ENCODE measurements at regions not wholly inside any gene's neighbourhood (a gene's known extent, or its start where the extent isn't known, plus 50 kb on each side); places are given as distances from the start of the nearest gene placed in this dataset.

DNA sequence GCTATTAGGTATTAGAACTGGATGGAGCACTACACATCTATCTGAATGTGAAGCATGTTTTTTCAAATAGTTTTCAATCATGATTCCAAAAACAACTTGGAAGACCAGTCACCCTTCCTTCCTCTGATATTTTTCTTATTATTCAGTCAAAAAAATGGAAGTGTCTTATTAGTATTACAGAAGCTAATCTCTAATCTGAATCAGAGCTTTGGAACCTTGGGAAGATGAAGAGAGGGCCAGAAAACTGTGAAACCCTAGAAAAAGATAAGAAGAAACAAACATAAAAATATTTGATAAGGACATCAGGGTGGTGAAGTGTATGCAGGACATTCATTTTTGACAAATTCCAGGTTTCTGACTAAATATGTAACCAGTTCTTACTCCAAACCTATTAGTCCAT is 166.3 kb upstream of the PRSS16 start (continued):
- TF ChIP-seq, protein P1, sequence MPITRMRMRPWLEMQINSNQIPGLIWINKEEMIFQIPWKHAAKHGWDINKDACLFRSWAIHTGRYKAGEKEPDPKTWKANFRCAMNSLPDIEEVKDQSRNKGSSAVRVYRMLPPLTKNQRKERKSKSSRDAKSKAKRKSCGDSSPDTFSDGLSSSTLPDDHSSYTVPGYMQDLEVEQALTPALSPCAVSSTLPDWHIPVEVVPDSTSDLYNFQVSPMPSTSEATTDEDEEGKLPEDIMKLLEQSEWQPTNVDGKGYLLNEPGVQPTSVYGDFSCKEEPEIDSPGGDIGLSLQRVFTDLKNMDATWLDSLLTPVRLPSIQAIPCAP (CRISPR knock-in tag; IDR thresholded peaks at IDR 0.05) = no peak
- TF ChIP-seq, protein P2, sequence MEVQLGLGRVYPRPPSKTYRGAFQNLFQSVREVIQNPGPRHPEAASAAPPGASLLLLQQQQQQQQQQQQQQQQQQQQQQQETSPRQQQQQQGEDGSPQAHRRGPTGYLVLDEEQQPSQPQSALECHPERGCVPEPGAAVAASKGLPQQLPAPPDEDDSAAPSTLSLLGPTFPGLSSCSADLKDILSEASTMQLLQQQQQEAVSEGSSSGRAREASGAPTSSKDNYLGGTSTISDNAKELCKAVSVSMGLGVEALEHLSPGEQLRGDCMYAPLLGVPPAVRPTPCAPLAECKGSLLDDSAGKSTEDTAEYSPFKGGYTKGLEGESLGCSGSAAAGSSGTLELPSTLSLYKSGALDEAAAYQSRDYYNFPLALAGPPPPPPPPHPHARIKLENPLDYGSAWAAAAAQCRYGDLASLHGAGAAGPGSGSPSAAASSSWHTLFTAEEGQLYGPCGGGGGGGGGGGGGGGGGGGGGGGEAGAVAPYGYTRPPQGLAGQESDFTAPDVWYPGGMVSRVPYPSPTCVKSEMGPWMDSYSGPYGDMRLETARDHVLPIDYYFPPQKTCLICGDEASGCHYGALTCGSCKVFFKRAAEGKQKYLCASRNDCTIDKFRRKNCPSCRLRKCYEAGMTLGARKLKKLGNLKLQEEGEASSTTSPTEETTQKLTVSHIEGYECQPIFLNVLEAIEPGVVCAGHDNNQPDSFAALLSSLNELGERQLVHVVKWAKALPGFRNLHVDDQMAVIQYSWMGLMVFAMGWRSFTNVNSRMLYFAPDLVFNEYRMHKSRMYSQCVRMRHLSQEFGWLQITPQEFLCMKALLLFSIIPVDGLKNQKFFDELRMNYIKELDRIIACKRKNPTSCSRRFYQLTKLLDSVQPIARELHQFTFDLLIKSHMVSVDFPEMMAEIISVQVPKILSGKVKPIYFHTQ (CRISPR knock-in tag; IDR thresholded peaks at IDR 0.05) = no peak
- TF ChIP-seq GTF2I (CRISPR knock-in tag; conservative IDR thresholded peaks at IDR 0.05) = no peak

GRCh38 chr6:27081931-27082330 is 165.6 kb upstream of the PRSS16 start:
- CTCF ChIA-PET = no interaction called here
- ATAC-seq = no peak

More at GRCh38 chr6:27081931-27082330, 165.6 kb upstream of the PRSS16 start:
- H3K4me3 Mint-ChIP-seq = no peak overlapping the region
- H3K36me3 Mint-ChIP-seq = no peaks in the 10 kb centered on the region
- POLR2A ChIA-PET = no interaction called here
- no peak for DNase-seq (ENCODE audit: low spot score)
- 0 out of 2 replicates have a peak, but pooled peaks cover 3% of the 10 kb centered on the region for H3K4me1 Mint-ChIP-seq
- H3K27ac Mint-ChIP-seq = no peak overlapping the region
- TF ChIP-seq USF1 (CRISPR knock-in tag; IDR thresholded peaks at IDR 0.05) (no peak), JUN (CRISPR knock-in tag; IDR thresholded peaks at IDR 0.05) (no peak), MYBL2 (CRISPR knock-in tag; IDR thresholded peaks at IDR 0.05) (no peak), SMAD4 (CRISPR knock-in tag; IDR thresholded peaks at IDR 0.05) (no peak), ELF4 (CRISPR knock-in tag; IDR thresholded peaks at IDR 0.05; ENCODE audit: low read depth) (no peak), RELA (CRISPR knock-in tag; IDR thresholded peaks at IDR 0.05; ENCODE audit: borderline replicate concordance) (no peak), ATF1 (CRISPR knock-in tag; IDR thresholded peaks at IDR 0.05) (no peak), RORB (CRISPR knock-in tag; IDR thresholded peaks at IDR 0.05) (no peak), IRF2 (CRISPR knock-in tag; IDR thresholded peaks at IDR 0.05; ENCODE audit: borderline replicate concordance, low read depth) (no peak), CREM (CRISPR knock-in tag; IDR thresholded peaks at IDR 0.05) (no peak), USF2 (CRISPR knock-in tag; IDR thresholded peaks at IDR 0.05) (no peak), JAZF1 (CRISPR knock-in tag; IDR thresholded peaks at IDR 0.05) (no peak), FOXP1 (CRISPR knock-in tag; IDR thresholded peaks at IDR 0.05; ENCODE audit: borderline replicate concordance) (no peak), CTCF (IDR thresholded peaks at IDR 0.05) (no peak), ZNF317 (CRISPR knock-in tag; IDR thresholded peaks at IDR 0.05; ENCODE audit: borderline replicate concordance, low read depth) (no peak), NFYB (CRISPR knock-in tag; conservative IDR thresholded peaks at IDR 0.05; ENCODE audit: low read depth) (no peak)
- TF ChIP-seq, protein P3, sequence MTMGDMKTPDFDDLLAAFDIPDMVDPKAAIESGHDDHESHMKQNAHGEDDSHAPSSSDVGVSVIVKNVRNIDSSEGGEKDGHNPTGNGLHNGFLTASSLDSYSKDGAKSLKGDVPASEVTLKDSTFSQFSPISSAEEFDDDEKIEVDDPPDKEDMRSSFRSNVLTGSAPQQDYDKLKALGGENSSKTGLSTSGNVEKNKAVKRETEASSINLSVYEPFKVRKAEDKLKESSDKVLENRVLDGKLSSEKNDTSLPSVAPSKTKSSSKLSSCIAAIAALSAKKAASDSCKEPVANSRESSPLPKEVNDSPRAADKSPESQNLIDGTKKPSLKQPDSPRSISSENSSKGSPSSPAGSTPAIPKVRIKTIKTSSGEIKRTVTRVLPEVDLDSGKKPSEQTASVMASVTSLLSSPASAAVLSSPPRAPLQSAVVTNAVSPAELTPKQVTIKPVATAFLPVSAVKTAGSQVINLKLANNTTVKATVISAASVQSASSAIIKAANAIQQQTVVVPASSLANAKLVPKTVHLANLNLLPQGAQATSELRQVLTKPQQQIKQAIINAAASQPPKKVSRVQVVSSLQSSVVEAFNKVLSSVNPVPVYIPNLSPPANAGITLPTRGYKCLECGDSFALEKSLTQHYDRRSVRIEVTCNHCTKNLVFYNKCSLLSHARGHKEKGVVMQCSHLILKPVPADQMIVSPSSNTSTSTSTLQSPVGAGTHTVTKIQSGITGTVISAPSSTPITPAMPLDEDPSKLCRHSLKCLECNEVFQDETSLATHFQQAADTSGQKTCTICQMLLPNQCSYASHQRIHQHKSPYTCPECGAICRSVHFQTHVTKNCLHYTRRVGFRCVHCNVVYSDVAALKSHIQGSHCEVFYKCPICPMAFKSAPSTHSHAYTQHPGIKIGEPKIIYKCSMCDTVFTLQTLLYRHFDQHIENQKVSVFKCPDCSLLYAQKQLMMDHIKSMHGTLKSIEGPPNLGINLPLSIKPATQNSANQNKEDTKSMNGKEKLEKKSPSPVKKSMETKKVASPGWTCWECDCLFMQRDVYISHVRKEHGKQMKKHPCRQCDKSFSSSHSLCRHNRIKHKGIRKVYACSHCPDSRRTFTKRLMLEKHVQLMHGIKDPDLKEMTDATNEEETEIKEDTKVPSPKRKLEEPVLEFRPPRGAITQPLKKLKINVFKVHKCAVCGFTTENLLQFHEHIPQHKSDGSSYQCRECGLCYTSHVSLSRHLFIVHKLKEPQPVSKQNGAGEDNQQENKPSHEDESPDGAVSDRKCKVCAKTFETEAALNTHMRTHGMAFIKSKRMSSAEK (CRISPR knock-in tag; IDR thresholded peaks at IDR 0.05; ENCODE audit: borderline replicate concordance) = no peak
- TF ChIP-seq, protein P4, sequence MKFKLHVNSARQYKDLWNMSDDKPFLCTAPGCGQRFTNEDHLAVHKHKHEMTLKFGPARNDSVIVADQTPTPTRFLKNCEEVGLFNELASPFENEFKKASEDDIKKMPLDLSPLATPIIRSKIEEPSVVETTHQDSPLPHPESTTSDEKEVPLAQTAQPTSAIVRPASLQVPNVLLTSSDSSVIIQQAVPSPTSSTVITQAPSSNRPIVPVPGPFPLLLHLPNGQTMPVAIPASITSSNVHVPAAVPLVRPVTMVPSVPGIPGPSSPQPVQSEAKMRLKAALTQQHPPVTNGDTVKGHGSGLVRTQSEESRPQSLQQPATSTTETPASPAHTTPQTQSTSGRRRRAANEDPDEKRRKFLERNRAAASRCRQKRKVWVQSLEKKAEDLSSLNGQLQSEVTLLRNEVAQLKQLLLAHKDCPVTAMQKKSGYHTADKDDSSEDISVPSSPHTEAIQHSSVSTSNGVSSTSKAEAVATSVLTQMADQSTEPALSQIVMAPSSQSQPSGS (CRISPR knock-in tag; IDR thresholded peaks at IDR 0.05; ENCODE audit: borderline replicate concordance, low read depth) = no peak
- TF ChIP-seq, protein P5, sequence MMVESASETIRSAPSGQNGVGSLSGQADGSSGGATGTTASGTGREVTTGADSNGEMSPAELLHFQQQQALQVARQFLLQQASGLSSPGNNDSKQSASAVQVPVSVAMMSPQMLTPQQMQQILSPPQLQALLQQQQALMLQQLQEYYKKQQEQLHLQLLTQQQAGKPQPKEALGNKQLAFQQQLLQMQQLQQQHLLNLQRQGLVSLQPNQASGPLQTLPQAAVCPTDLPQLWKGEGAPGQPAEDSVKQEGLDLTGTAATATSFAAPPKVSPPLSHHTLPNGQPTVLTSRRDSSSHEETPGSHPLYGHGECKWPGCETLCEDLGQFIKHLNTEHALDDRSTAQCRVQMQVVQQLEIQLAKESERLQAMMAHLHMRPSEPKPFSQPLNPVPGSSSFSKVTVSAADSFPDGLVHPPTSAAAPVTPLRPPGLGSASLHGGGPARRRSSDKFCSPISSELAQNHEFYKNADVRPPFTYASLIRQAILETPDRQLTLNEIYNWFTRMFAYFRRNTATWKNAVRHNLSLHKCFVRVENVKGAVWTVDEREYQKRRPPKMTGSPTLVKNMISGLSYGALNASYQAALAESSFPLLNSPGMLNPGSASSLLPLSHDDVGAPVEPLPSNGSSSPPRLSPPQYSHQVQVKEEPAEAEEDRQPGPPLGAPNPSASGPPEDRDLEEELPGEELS (CRISPR knock-in tag; IDR thresholded peaks at IDR 0.05) = no peak
- H3K9me3 Mint-ChIP-seq = no peaks in the 10 kb centered on the region
- H3K27me3 Mint-ChIP-seq (ENCODE audit: low read depth) = peaks cover 23% of the 10 kb centered on the region; the same call in 1 of the 2 replicates

Data from WTC11 (cell line).